ENCODE measurements at regions not wholly inside any gene's neighbourhood (a gene's known extent, or its start where the extent isn't known, plus 50 kb on each side); places are given as distances from the start of the nearest gene placed in this dataset.

DNA sequence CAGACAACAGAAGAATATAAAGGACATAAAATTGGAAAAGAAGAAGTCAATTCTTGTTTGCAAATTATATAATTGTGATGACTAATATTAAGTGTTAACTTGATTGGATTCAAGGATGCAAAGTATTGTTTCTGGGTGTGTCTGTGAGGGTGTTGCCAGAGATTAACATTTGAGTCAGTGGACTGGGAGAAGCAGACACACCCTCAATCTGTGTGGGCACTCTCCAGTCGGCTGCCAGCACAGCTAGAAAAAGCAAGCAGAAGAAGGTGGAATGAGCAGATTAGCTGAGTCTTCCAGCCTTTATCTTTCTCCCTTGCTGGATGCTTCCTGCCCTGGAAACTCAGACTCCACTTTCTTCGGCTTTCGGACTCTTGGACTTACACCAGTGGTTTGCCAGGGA is 51.7 kb downstream of the UBE2NL start:
- no peak for TF ChIP-seq POLR2A (IDR thresholded peaks at IDR 0.05)
- no peak for TF ChIP-seq CTCF (IDR thresholded peaks at IDR 0.05)
- H3K27me3 ChIP-seq: no peaks in the 10 kb centered on the region
- no peak overlapping the region for H3K27ac ChIP-seq
- no peaks in the 10 kb centered on the region for H3K4me1 ChIP-seq (replicated peaks in 1 of 2)
- intact Hi-C loops (cut with DNase I): no loop called here
- DNase-seq: no peak
- H3K36me3 ChIP-seq (replicated peaks in 1 of 2): no peaks in the 10 kb centered on the region
- no peaks in the 10 kb centered on the region for H3K9me3 ChIP-seq (replicated peaks in 1 of 3)
- WGBS, 4 donors: 50 to 79% (median 73%) methylated on average over 3 of the region's 3 CpGs
- H3K4me3 ChIP-seq: no peak overlapping the region

DNA sequence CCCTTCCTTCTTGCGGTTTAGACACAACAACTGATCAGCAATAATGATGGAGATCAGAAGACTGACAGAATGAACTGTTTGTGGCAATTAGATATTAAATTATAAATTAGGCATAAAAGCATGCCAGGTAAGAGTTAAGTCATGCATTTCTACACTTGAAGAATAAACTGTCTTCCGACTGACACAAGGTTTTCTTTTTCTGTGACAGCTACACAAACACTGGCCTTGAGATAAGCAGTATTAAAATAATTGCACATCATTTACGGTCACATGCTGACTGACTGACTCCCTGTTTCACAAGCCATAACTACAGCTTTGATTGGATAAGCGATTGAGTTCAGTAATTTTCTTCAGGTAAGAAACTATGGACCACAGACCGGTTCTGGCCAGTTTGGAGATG is 56.2 kb downstream of the UBE2NL start:
- H3K27me3 ChIP-seq: no peaks in the 10 kb centered on the region
- H3K4me1 ChIP-seq (replicated peaks in 1 of 2): no peaks in the 10 kb centered on the region
- WGBS, 4 donors: 52 to 68% (median 61%) methylated on average over 5 of the region's 5 CpGs
- no peaks in the 10 kb centered on the region for H3K36me3 ChIP-seq (replicated peaks in 1 of 2)
- no peak for DNase-seq
- TF ChIP-seq POLR2A (IDR thresholded peaks at IDR 0.05) (no peak), CTCF (IDR thresholded peaks at IDR 0.05) (no peak)
- no peak overlapping the region for H3K27ac ChIP-seq
- H3K9me3 ChIP-seq (replicated peaks in 1 of 3): no peaks in the 10 kb centered on the region
- intact Hi-C loops (cut with DNase I): no loop called here
- H3K4me3 ChIP-seq: no peak overlapping the region

GRCh38 chrX:143945171-143945570 is 61.3 kb downstream of the UBE2NL start:
- intact Hi-C loops (cut with DNase I): no loop called here
- Histone ChIP-seq H3K4me3 (no peak overlapping the region), H3K36me3 (replicated peaks in 1 of 2) (no peaks in the 10 kb centered on the region), H3K4me1 (replicated peaks in 1 of 2) (no peaks in the 10 kb centered on the region), H3K9me3 (replicated peaks in 1 of 3) (no peaks in the 10 kb centered on the region), H3K27me3 (no peaks in the 10 kb centered on the region), H3K27ac (no peak overlapping the region)
- 22 to 66% (median 57%) methylated on average over 1 to 2 of the region's 2 CpGs for WGBS, 4 donors
- DNase-seq: no peak
- TF ChIP-seq CTCF (IDR thresholded peaks at IDR 0.05) (no peak), POLR2A (IDR thresholded peaks at IDR 0.05) (no peak)

DNA sequence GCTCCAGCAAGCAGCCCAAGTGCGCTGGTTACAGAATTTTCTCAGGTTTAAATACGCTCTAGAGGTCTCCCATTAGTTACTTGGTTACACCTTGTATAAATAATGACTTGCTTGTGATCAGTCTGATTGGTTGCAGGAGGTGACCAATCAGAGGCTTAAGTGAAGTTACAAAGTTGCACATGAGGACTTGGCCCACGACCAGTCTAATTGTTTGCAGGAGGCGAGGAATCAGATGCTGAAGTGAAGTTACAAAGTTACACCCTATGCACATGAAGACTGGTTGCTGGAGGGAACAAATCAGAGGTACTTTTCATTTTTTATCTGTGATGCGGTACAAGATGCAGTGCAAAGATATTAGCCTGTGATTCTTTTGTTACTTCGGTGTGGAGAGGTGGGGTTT is 80.7 kb downstream of the UBE2NL start:
- Histone ChIP-seq H3K27ac (no peak overlapping the region), H3K27me3 (peaks cover 3% of the 10 kb centered on the region), H3K36me3 (replicated peaks in 1 of 2) (no peaks in the 10 kb centered on the region), H3K9me3 (replicated peaks in 1 of 3) (no peaks in the 10 kb centered on the region), H3K4me1 (replicated peaks in 1 of 2) (no peaks in the 10 kb centered on the region), H3K4me3 (no peak overlapping the region)
- WGBS, 4 donors: 63 to 92% (median 72%) methylated on average over 5 to 6 of the region's 6 CpGs
- intact Hi-C loops (cut with DNase I): no loop called here
- TF ChIP-seq CTCF (IDR thresholded peaks at IDR 0.05) (no peak), POLR2A (IDR thresholded peaks at IDR 0.05) (no peak)
- no peak for DNase-seq

Data from adrenal gland (tissue), 9 donors.